Nephron progenitor cell (in vitro differentiated cells): ENCODE measurements at regions not wholly inside any gene's neighbourhood (a gene's known extent, or its start where the extent isn't known, plus 50 kb on each side); places are given as distances from the start of the nearest gene placed in this dataset.

Experiments
- DNase-seq: peaks from one replicate; pipeline ENCODE4 v3.0.0; 2021
- H3K27ac Mint-ChIP-seq: 2 replicates; pipeline ENCODE4 v1.8.0; 2021; ENCODE audit warnings: mild to moderate bottlenecking, moderate library complexity, mixed read lengths
- H3K27me3 Mint-ChIP-seq: 2 replicates; pipeline ENCODE4 v1.8.0; 2021; ENCODE audit warnings: mild to moderate bottlenecking, low read depth, mixed read lengths; ENCODE audit not compliant: poor library complexity
- H3K36me3 Mint-ChIP-seq: 2 replicates; pipeline ENCODE4 v1.8.0; 2021; ENCODE audit warnings: low read depth, mixed read lengths
- H3K4me1 Mint-ChIP-seq: 2 replicates; pipeline ENCODE4 v1.8.0; 2021; ENCODE audit warnings: mixed read lengths
- H3K4me3 Mint-ChIP-seq: 2 replicates; pipeline ENCODE4 v1.8.0; 2021; ENCODE audit warnings: mild to moderate bottlenecking, moderate library complexity, mixed read lengths
- H3K9me3 Mint-ChIP-seq: 2 replicates; pipeline ENCODE4 v1.8.0; 2021; ENCODE audit warnings: mild to moderate bottlenecking, moderate library complexity, mixed read lengths
- TF ChIP-seq, protein P1 (sequence below): fragments of 200-600 bp; sonication (generic); IDR thresholded peaks from 2 replicates; pipeline ENCODE4 v1.5.0; 2021; ENCODE audit warnings: antibody characterized with exemption

DNA sequence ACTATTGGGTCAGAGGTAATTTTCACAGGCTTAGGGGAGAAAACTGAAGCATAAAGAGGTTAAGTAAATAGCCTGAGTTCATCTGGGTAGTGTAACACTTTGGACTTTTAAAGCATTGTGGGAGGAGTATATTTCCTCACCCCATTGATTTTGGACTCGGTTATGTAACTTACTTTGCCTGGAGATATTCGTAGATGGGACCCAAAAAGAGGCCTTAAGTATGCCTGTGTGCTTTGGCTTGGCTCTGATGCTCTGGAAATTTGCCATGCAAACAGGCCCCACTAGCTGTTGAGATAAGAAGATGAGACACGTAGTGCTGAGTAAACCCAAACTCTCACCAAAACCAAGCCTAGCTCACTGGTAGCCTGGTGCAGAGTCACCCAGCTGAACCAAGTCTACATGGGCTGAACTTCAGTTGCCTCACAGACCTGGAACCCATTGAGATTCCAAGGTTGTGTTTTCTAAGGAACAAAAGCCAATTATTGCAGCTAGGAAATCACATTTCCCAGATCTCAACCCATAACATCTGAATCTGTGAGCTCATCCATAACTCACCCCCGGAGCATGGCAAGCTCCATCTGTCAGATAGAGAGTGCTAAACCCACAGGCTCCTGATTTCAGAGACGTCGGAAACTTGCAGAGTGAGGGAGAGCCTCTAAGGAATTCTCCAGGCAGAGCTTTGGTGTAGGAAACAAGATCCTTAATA, 536.0 kb upstream of the C16orf82 start:
- peaks cover 3% of the 10 kb centered on the region for H3K27me3 Mint-ChIP-seq
- no peak overlapping the region for H3K27ac Mint-ChIP-seq
- no peaks in the 10 kb centered on the region for H3K36me3 Mint-ChIP-seq
- H3K4me1 Mint-ChIP-seq = peaks cover 8% of the 10 kb centered on the region
- TF ChIP-seq, protein P1, sequence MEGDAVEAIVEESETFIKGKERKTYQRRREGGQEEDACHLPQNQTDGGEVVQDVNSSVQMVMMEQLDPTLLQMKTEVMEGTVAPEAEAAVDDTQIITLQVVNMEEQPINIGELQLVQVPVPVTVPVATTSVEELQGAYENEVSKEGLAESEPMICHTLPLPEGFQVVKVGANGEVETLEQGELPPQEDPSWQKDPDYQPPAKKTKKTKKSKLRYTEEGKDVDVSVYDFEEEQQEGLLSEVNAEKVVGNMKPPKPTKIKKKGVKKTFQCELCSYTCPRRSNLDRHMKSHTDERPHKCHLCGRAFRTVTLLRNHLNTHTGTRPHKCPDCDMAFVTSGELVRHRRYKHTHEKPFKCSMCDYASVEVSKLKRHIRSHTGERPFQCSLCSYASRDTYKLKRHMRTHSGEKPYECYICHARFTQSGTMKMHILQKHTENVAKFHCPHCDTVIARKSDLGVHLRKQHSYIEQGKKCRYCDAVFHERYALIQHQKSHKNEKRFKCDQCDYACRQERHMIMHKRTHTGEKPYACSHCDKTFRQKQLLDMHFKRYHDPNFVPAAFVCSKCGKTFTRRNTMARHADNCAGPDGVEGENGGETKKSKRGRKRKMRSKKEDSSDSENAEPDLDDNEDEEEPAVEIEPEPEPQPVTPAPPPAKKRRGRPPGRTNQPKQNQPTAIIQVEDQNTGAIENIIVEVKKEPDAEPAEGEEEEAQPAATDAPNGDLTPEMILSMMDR = no peak
- H3K9me3 Mint-ChIP-seq = no peaks in the 10 kb centered on the region
- H3K4me3 Mint-ChIP-seq = no peak overlapping the region
- DNase-seq = no peak

- H3K4me3 Mint-ChIP-seq = no peak overlapping the region
- H3K36me3 Mint-ChIP-seq = no peaks in the 10 kb centered on the region
- no peak for DNase-seq
- TF ChIP-seq, protein P1 = no peak
- no peaks in the 10 kb centered on the region for H3K9me3 Mint-ChIP-seq
- H3K27ac Mint-ChIP-seq = no peak overlapping the region
- no peaks in the 10 kb centered on the region for H3K27me3 Mint-ChIP-seq
- H3K4me1 Mint-ChIP-seq = peaks cover 8% of the 10 kb centered on the region
Measured at GRCh38 chr16:26531290-26531730, 535.4 kb upstream of the C16orf82 start.

DNA sequence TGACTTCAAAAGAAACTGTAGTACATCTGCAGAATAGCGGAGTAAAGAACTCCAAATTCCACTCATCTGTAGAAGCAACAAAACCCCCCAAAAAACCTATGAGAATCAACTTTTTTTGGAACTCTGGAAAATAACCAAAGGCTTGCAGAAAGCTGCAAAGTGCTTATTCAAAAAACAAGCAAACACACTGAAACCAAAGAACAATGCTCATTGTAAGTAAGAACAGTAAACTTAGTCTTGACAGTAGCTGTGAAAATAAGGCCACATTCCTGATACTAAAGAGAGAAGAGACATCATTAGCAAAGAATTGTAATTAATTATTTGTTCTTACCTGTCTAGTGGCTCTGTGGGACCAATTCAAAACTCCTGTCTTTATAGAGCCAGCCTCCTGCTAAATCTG, 534.3 kb upstream of the C16orf82 start:
- Mint-ChIP-seq H3K4me1 (peaks cover 8% of the 10 kb centered on the region), H3K27me3 (peaks cover 2% of the 10 kb centered on the region), H3K36me3 (no peaks in the 10 kb centered on the region), H3K9me3 (no peaks in the 10 kb centered on the region), H3K4me3 (no peak overlapping the region), H3K27ac (no peak overlapping the region)
- DNase-seq = no peak
- TF ChIP-seq, protein P1 = no peak

- no peaks in the 10 kb centered on the region for H3K36me3 Mint-ChIP-seq
- H3K27me3 Mint-ChIP-seq = peaks cover 2% of the 10 kb centered on the region
- TF ChIP-seq, protein P1 = no peak
- H3K4me1 Mint-ChIP-seq = no peaks in the 10 kb centered on the region
- no peak overlapping the region for H3K4me3 Mint-ChIP-seq
- DNase-seq = no peak
- no peaks in the 10 kb centered on the region for H3K9me3 Mint-ChIP-seq
- H3K27ac Mint-ChIP-seq = no peak overlapping the region
Measured at GRCh38 chr16:26542198-26542597, 524.5 kb upstream of the C16orf82 start.

GRCh38 chr16:26546573-26546972, 520.2 kb upstream of the C16orf82 start:
- Mint-ChIP-seq H3K27ac (no peak overlapping the region), H3K4me3 (no peak overlapping the region), H3K4me1 (no peaks in the 10 kb centered on the region), H3K27me3 (peaks cover 9% of the 10 kb centered on the region), H3K36me3 (no peaks in the 10 kb centered on the region), H3K9me3 (no peaks in the 10 kb centered on the region)
- TF ChIP-seq, protein P1 = no peak
- no peak for DNase-seq

- no peaks in the 10 kb centered on the region for H3K4me1 Mint-ChIP-seq
- H3K27ac Mint-ChIP-seq = no peak overlapping the region
- no peaks in the 10 kb centered on the region for H3K36me3 Mint-ChIP-seq
- DNase-seq = no peak
- H3K4me3 Mint-ChIP-seq = no peak overlapping the region
- TF ChIP-seq, protein P1 = no peak
- no peaks in the 10 kb centered on the region for H3K9me3 Mint-ChIP-seq
- peaks cover 9% of the 10 kb centered on the region for H3K27me3 Mint-ChIP-seq
Measured at GRCh38 chr16:26547681-26548080, 519.0 kb upstream of the C16orf82 start.
